GM12891 (cell line): ENCODE measurements at regions not wholly inside any gene's neighbourhood (a gene's known extent, or its start where the extent isn't known, plus 50 kb on each side); places are given as distances from the start of the nearest gene placed in this dataset.
"Not testable (repeated sequence)": the region's sequence is repeated elsewhere in the genome, so short reads cannot be mapped to it uniquely, and the experiment has no call there.

ENCODE experiments used
- POLR2A ChIP-seq: IDR thresholded peaks from 2 replicates; pipeline ENCODE4 v1.6.1; 2011; ENCODE audit warnings: low read depth, low read length, control low read depth
- POLR2AphosphoS5 ChIP-seq: IDR thresholded peaks from 2 replicates; pipeline ENCODE4 v1.6.1; 2011; ENCODE audit warnings: low read depth, low read length, control low read depth
- SPI1 ChIP-seq: IDR thresholded peaks from 2 replicates; pipeline ENCODE4 v1.6.1; 2011; ENCODE audit warnings: low read depth, low read length, control low read depth
- TAF1 ChIP-seq: IDR thresholded peaks from 2 replicates; pipeline ENCODE4 v1.6.1; 2011; ENCODE audit warnings: low read depth, low read length, control low read depth

- TF ChIP-seq POLR2A, SPI1, POLR2AphosphoS5, TAF1: not testable (repeated sequence)
Observed at GRCh38 chr7:149947346-149947745, 73.6 kb downstream of the ATP6V0E2 start.
